WTC11 (cell line): ENCODE measurements at regions not wholly inside any gene's neighbourhood (a gene's known extent, or its start where the extent isn't known, plus 50 kb on each side); places are given as distances from the start of the nearest gene placed in this dataset.

Source experiments
- ATAC-seq: fragments of 200-7000 bp; cut with Tn5 transposase; 2 replicates; pipeline ENCODE4 v1.10.0; 2021; ENCODE audit warnings: mild to moderate bottlenecking, moderate library complexity
- CTCF ChIA-PET: fragments of 300-600 bp; sonication (Branson Sonifier 250); formaldehyde crosslinking; loops from one replicate; lab custom pipeline; 2021; ENCODE audit warnings: antibody characterized with exemption; lab: Charles Lee
- POLR2A ChIA-PET: fragments of 350-600 bp; sonication (Branson Sonifier 250); formaldehyde crosslinking; loops from one replicate; lab custom pipeline; 2021; ENCODE audit warnings: antibody characterized with exemption; lab: Charles Lee
- DNase-seq: peaks from one replicate; pipeline ENCODE4 v3.0.0; 2021; ENCODE audit warnings: low spot score
- H3K27ac Mint-ChIP-seq: 2 replicates; pipeline ENCODE4 v1.8.0; 2021; ENCODE audit warnings: mixed read lengths
- H3K27me3 Mint-ChIP-seq: 2 replicates; pipeline ENCODE4 v1.8.0; 2021; ENCODE audit warnings: low read depth, mild to moderate bottlenecking, moderate library complexity, mixed read lengths
- H3K36me3 Mint-ChIP-seq: 2 replicates; pipeline ENCODE4 v1.8.0; 2021; ENCODE audit warnings: mixed read lengths
- H3K4me1 Mint-ChIP-seq: 2 replicates; pipeline ENCODE4 v1.8.0; 2022; ENCODE audit warnings: mixed read lengths
- H3K4me3 Mint-ChIP-seq: 2 replicates; pipeline ENCODE4 v1.8.0; 2021; ENCODE audit warnings: mild to moderate bottlenecking, moderate library complexity, mixed read lengths
- H3K9me3 Mint-ChIP-seq: 2 replicates; pipeline ENCODE4 v1.8.0; 2021; ENCODE audit warnings: mixed read lengths
- ARID4B ChIP-seq: sonication (generic); formaldehyde crosslinking; IDR thresholded peaks from 2 replicates; pipeline ENCODE4 v1.8.0; 2023; ENCODE audit warnings: missing genetic modification reagents, mild to moderate bottlenecking, borderline replicate concordance
- CDX4 ChIP-seq: fragments of 250-450 bp; sonication (Bioruptor Pico); IDR thresholded peaks from 2 replicates; pipeline ENCODE4 v1.9.0; 2021; ENCODE audit warnings: moderate library complexity, mild to moderate bottlenecking, inconsistent platforms, borderline replicate concordance
- CREB1 ChIP-seq: sonication (generic); formaldehyde crosslinking; IDR thresholded peaks from 2 replicates; pipeline ENCODE4 v1.8.0; 2023; ENCODE audit warnings: mild to moderate bottlenecking, missing genetic modification reagents
- E2F5 ChIP-seq: sonication (generic); formaldehyde crosslinking; IDR thresholded peaks from 2 replicates; pipeline ENCODE4 v1.8.1; 2022; ENCODE audit warnings: mild to moderate bottlenecking, moderate library complexity, missing genetic modification reagents
- FOXP1 ChIP-seq: sonication (generic); formaldehyde crosslinking; IDR thresholded peaks from 2 replicates; pipeline ENCODE4 v1.8.0; 2022; ENCODE audit warnings: missing genetic modification reagents, mild to moderate bottlenecking, moderate library complexity, borderline replicate concordance
- GRHL2 ChIP-seq: fragments of 250-450 bp; sonication (Bioruptor Pico); IDR thresholded peaks from 2 replicates; pipeline ENCODE4 v1.8.0; 2022; ENCODE audit warnings: mild to moderate bottlenecking, moderate library complexity; ENCODE audit not compliant: insufficient replicate concordance, severe bottlenecking
- GTF2I ChIP-seq: fragments of 250-450 bp; sonication (Bioruptor Pico); conservative IDR thresholded peaks from 2 replicates; pipeline ENCODE4 v1.4.0; 2021; ENCODE audit warnings: mild to moderate bottlenecking
- JAZF1 ChIP-seq: fragments of 250-450 bp; sonication (Bioruptor Pico); IDR thresholded peaks from 2 replicates; pipeline ENCODE4 v1.9.0; 2021; ENCODE audit warnings: moderate library complexity, mild to moderate bottlenecking, inconsistent platforms
- NR2C2 ChIP-seq: sonication (generic); formaldehyde crosslinking; IDR thresholded peaks from 2 replicates; pipeline ENCODE4 v1.8.0; 2022; ENCODE audit warnings: mild to moderate bottlenecking, missing genetic modification reagents
- OVOL2 ChIP-seq: fragments of 250-450 bp; sonication (Bioruptor Pico); IDR thresholded peaks from 2 replicates; pipeline ENCODE4 v1.9.0; 2021; ENCODE audit warnings: mild to moderate bottlenecking, borderline replicate concordance
- SMAD4 ChIP-seq: sonication (generic); formaldehyde crosslinking; IDR thresholded peaks from 2 replicates; pipeline ENCODE4 v1.8.0; 2022; ENCODE audit warnings: mild to moderate bottlenecking, missing genetic modification reagents
- SOX15 ChIP-seq: fragments of 250-450 bp; sonication (Bioruptor Pico); IDR thresholded peaks from 2 replicates; pipeline ENCODE4 v1.9.0; 2021; ENCODE audit warnings: mild to moderate bottlenecking
- SP1 ChIP-seq: sonication (generic); formaldehyde crosslinking; conservative IDR thresholded peaks from 2 replicates; pipeline ENCODE4 v1.8.1; 2022; ENCODE audit warnings: missing genetic modification reagents
- TEAD4 ChIP-seq: sonication (generic); formaldehyde crosslinking; IDR thresholded peaks from 2 replicates; pipeline ENCODE4 v1.8.0; 2022; ENCODE audit warnings: mild to moderate bottlenecking, missing genetic modification reagents
- TP53 ChIP-seq: sonication (generic); formaldehyde crosslinking; IDR thresholded peaks from 2 replicates; pipeline ENCODE4 v1.8.1; 2023; ENCODE audit warnings: mild to moderate bottlenecking, missing genetic modification reagents
- USF1 ChIP-seq: sonication (generic); formaldehyde crosslinking; IDR thresholded peaks from 2 replicates; pipeline ENCODE4 v1.8.0; 2022; ENCODE audit warnings: mild to moderate bottlenecking, missing genetic modification reagents
- ZBTB21 ChIP-seq: sonication (generic); formaldehyde crosslinking; IDR thresholded peaks from 2 replicates; pipeline ENCODE4 v1.8.1; 2023; ENCODE audit warnings: mild to moderate bottlenecking, missing genetic modification reagents, borderline replicate concordance
- ZBTB43 ChIP-seq: sonication (generic); formaldehyde crosslinking; IDR thresholded peaks from 2 replicates; pipeline ENCODE4 v1.8.1; 2023; ENCODE audit warnings: mild to moderate bottlenecking, missing genetic modification reagents
- ZNF396 ChIP-seq: fragments of 250-450 bp; sonication (Bioruptor Pico); IDR thresholded peaks from 2 replicates; pipeline ENCODE4 v1.8.0; 2021; ENCODE audit warnings: mild to moderate bottlenecking, moderate library complexity, borderline replicate concordance
- ZNF423 ChIP-seq: fragments of 250-450 bp; sonication (Bioruptor Pico); IDR thresholded peaks from 2 replicates; pipeline ENCODE4 v2.1.2; 2022; ENCODE audit warnings: mild to moderate bottlenecking, moderate library complexity
- ZNF512 ChIP-seq: sonication (generic); formaldehyde crosslinking; IDR thresholded peaks from 2 replicates; pipeline ENCODE4 v1.8.1; 2022; ENCODE audit warnings: missing genetic modification reagents, borderline replicate concordance
- ZNF671 ChIP-seq: fragments of 250-450 bp; sonication (Bioruptor Pico); IDR thresholded peaks from 2 replicates; pipeline ENCODE4 v1.8.0; 2021; ENCODE audit warnings: mild to moderate bottlenecking
- TF ChIP-seq, protein P1 (sequence below): sonication (generic); formaldehyde crosslinking; IDR thresholded peaks from 2 replicates; pipeline ENCODE4 v1.8.0; 2022; ENCODE audit warnings: mild to moderate bottlenecking, missing genetic modification reagents

DNA sequence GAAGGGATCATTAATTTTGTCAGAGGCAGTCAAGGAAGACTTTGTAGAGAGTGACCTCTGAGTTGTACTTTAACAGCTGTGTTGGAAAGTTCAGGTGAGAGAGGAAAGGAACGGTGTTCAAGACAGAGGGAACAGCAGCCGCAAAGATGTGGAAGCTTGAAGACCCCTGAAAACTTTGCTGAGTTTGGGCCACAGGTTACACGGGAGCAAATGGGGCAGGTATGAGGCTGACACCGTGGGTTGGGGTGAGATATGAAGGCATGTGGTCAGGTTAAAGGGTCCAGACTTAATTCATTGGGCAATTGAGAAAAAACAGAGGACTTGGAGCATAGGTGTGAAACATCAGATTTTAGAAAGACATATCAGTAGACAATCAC lies 72.0 kb upstream of the SERP2 start:
- ChIA-PET CTCF (no interaction called here), POLR2A (no interaction called here)
- Mint-ChIP-seq H3K4me3 (no peak overlapping the region), H3K4me1 (peaks cover 35% of the 10 kb centered on the region)
- TF ChIP-seq GRHL2 (CRISPR knock-in tag) (no peak), CREB1 (no peak), ZNF512 (CRISPR knock-in tag) (no peak), ZNF671 (CRISPR knock-in tag) (no peak), SMAD4 (CRISPR knock-in tag) (no peak), TP53 (CRISPR knock-in tag) (no peak), SOX15 (no peak), JAZF1 (no peak), USF1 (CRISPR knock-in tag) (no peak), ZNF423 (CRISPR knock-in tag) (no peak), GTF2I (CRISPR knock-in tag) (no peak), E2F5 (no peak), OVOL2 (CRISPR knock-in tag) (no peak), ZBTB21 (CRISPR knock-in tag) (no peak), NR2C2 (CRISPR knock-in tag) (no peak), ZNF396 (CRISPR knock-in tag) (no peak), FOXP1 (CRISPR knock-in tag) (no peak)
- TF ChIP-seq, protein P1, sequence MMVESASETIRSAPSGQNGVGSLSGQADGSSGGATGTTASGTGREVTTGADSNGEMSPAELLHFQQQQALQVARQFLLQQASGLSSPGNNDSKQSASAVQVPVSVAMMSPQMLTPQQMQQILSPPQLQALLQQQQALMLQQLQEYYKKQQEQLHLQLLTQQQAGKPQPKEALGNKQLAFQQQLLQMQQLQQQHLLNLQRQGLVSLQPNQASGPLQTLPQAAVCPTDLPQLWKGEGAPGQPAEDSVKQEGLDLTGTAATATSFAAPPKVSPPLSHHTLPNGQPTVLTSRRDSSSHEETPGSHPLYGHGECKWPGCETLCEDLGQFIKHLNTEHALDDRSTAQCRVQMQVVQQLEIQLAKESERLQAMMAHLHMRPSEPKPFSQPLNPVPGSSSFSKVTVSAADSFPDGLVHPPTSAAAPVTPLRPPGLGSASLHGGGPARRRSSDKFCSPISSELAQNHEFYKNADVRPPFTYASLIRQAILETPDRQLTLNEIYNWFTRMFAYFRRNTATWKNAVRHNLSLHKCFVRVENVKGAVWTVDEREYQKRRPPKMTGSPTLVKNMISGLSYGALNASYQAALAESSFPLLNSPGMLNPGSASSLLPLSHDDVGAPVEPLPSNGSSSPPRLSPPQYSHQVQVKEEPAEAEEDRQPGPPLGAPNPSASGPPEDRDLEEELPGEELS (CRISPR knock-in tag): no peak
- TF ChIP-seq, all 79 proteins: peak for 0
- H3K36me3 Mint-ChIP-seq: no peaks in the 10 kb centered on the region
- no peak overlapping the region; the same call in 1 of the 2 replicates for H3K27ac Mint-ChIP-seq
- DNase-seq (no peak), ATAC-seq (no peak)
- H3K27me3 Mint-ChIP-seq: peaks cover 32% of the 10 kb centered on the region
- H3K9me3 Mint-ChIP-seq: no peaks in the 10 kb centered on the region; the same call in 1 of the 2 replicates

GRCh38 chr13:44302233-44302632 lies 71.4 kb upstream of the SERP2 start:
- Mint-ChIP-seq H3K27me3 (peaks cover 38% of the 10 kb centered on the region), H3K27ac (no peak overlapping the region), H3K4me3 (no peak overlapping the region), H3K36me3 (no peaks in the 10 kb centered on the region), H3K4me1 (peaks cover 42% of the 10 kb centered on the region), H3K9me3 (no peaks in the 10 kb centered on the region; the same call in 1 of the 2 replicates)
- DNase-seq (no peak), ATAC-seq (no peak)
- ChIA-PET POLR2A (no interaction called here), CTCF (no interaction called here)
- TF ChIP-seq ZNF396 (CRISPR knock-in tag) (no peak), ZNF423 (CRISPR knock-in tag) (no peak), SP1 (no peak), ZBTB43 (CRISPR knock-in tag) (no peak), SMAD4 (CRISPR knock-in tag) (no peak), TEAD4 (CRISPR knock-in tag) (no peak), ZNF671 (CRISPR knock-in tag) (no peak), ARID4B (CRISPR knock-in tag) (no peak), CDX4 (no peak)
- TF ChIP-seq, protein P1 (CRISPR knock-in tag): no peak
